ENCODE measurements at regions not wholly inside any gene's neighbourhood (a gene's known extent, or its start where the extent isn't known, plus 50 kb on each side); places are given as distances from the start of the nearest gene placed in this dataset.

GRCh38 chr15:35910227-35910626 is 364.3 kb upstream of the DPH6 start:
- H3K9me3 ChIP-seq: peaks cover 0 to 6% (median 0%) of the 10 kb centered on the region in 4 donors
- H3K27me3 ChIP-seq: no peaks in the 10 kb centered on the region
- H3K4me3 ChIP-seq: no peak overlapping the region
- WGBS, 2 donors: 98 to 99% methylated on average over 2 of the region's 2 CpGs
- no peak for DNase-seq (ENCODE audit: low spot score in 2 of 2)
- no peak overlapping the region for H3K27ac ChIP-seq
- TF ChIP-seq EP300 (IDR thresholded peaks at IDR 0.05): no peak
- no peak for TF ChIP-seq POLR2A (IDR thresholded peaks at IDR 0.05)
- no peak for TF ChIP-seq CTCF (IDR thresholded peaks at IDR 0.05)
- no peaks in the 10 kb centered on the region for H3K4me1 ChIP-seq
- no peaks in the 10 kb centered on the region for H3K36me3 ChIP-seq

GRCh38 chr15:35911052-35911777 is 365.2 kb upstream of the DPH6 start:
- no peak for DNase-seq (ENCODE audit: low spot score in 2 of 2)
- no peak overlapping the region for H3K4me3 ChIP-seq
- no peaks in the 10 kb centered on the region for H3K27me3 ChIP-seq
- 60 to 72% methylated on average over 2 of the region's 2 CpGs for WGBS, 2 donors
- no peaks in the 10 kb centered on the region for H3K36me3 ChIP-seq
- TF ChIP-seq POLR2A (IDR thresholded peaks at IDR 0.05) (no peak), EP300 (IDR thresholded peaks at IDR 0.05) (no peak), CTCF (IDR thresholded peaks at IDR 0.05) (no peak)
- H3K9me3 ChIP-seq: peaks cover 0 to 6% (median 0%) of the 10 kb centered on the region in 4 donors
- H3K27ac ChIP-seq: no peak overlapping the region
- no peaks in the 10 kb centered on the region for H3K4me1 ChIP-seq

- no peak for DNase-seq (ENCODE audit: low spot score in 2 of 2)
- peaks cover 0 to 6% (median 0%) of the 10 kb centered on the region in 4 donors for H3K9me3 ChIP-seq
- no peak overlapping the region for H3K4me3 ChIP-seq
- no peaks in the 10 kb centered on the region for H3K27me3 ChIP-seq
- TF ChIP-seq CTCF (IDR thresholded peaks at IDR 0.05) (no peak), EP300 (IDR thresholded peaks at IDR 0.05) (no peak), POLR2A (IDR thresholded peaks at IDR 0.05) (no peak)
- H3K27ac ChIP-seq: no peak overlapping the region
- H3K4me1 ChIP-seq: no peaks in the 10 kb centered on the region
- 78 to 94% methylated on average over 2 of the region's 2 CpGs for WGBS, 2 donors
- H3K36me3 ChIP-seq: no peaks in the 10 kb centered on the region
These were observed 366.2 kb upstream of the DPH6 start for GRCh38 chr15:35912196-35912595.

GRCh38 chr15:35914573-35914972 is 368.6 kb upstream of the DPH6 start:
- H3K4me1 ChIP-seq: no peaks in the 10 kb centered on the region
- no peak for TF ChIP-seq EP300 (IDR thresholded peaks at IDR 0.05)
- TF ChIP-seq POLR2A (IDR thresholded peaks at IDR 0.05): no peak
- TF ChIP-seq CTCF (IDR thresholded peaks at IDR 0.05): no peak
- 91 to 100% methylated on average over 2 of the region's 2 CpGs for WGBS, 2 donors
- no peak overlapping the region for H3K27ac ChIP-seq
- H3K4me3 ChIP-seq: no peak overlapping the region
- H3K27me3 ChIP-seq: no peaks in the 10 kb centered on the region
- no peaks in the 10 kb centered on the region for H3K36me3 ChIP-seq
- DNase-seq (ENCODE audit: low spot score in 2 of 2): no peak
- H3K9me3 ChIP-seq: peaks cover 0 to 6% (median 0%) of the 10 kb centered on the region in 4 donors

- no peak overlapping the region for H3K4me3 ChIP-seq
- H3K27ac ChIP-seq: no peak overlapping the region
- no peaks in the 10 kb centered on the region for H3K27me3 ChIP-seq
- no peak for DNase-seq (ENCODE audit: low spot score in 2 of 2)
- no peak for TF ChIP-seq POLR2A (IDR thresholded peaks at IDR 0.05)
- no peak for TF ChIP-seq EP300 (IDR thresholded peaks at IDR 0.05)
- TF ChIP-seq CTCF (IDR thresholded peaks at IDR 0.05): no peak
- H3K4me1 ChIP-seq: peaks cover 0 to 3% (median 0%) of the 10 kb centered on the region in 4 donors
- H3K36me3 ChIP-seq: no peaks in the 10 kb centered on the region
- H3K9me3 ChIP-seq: no peaks in the 10 kb centered on the region
These were observed 375.1 kb upstream of the DPH6 start for GRCh38 chr15:35921046-35921445.

All from tibial nerve (tissue), 4 donors.